GM19468 (cell line): ENCODE measurements at regions not wholly inside any gene's neighbourhood (a gene's known extent, or its start where the extent isn't known, plus 50 kb on each side); places are given as distances from the start of the nearest gene placed in this dataset.

Experiments
- ATAC-seq: cut with Tn5 transposase; IDR thresholded peaks from one replicate; pipeline ENCODE4 v1.9.1; 2021; ENCODE audit warnings: mild to moderate bottlenecking, moderate library complexity, moderate number of reproducible peaks; ENCODE audit not compliant: unreplicated experiment; ENCODE audit errors: extremely low read depth

- no peak for ATAC-seq
Measured at GRCh38 chr16:79283578-79283977, 317.0 kb downstream of the MAF start.

DNA sequence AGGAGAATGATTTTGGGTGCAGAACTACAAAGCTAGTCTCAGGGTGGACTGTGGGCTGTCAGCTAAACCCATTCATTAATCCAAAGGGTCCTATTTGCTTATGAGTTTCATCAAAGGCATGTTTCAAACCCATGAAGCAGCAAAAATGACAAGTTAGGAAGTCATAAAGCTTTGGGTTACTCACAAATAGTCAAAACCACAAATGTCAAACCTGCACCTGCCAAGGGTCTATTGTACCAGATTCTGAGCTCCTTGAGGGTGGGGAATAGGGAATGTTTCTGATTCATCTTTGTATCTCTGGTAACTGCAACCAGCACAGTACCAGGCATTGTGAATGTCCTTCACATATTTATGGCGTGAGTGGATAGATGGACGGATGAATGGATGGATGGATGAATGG, 317.7 kb downstream of the MAF start:
- no peak for ATAC-seq

DNA sequence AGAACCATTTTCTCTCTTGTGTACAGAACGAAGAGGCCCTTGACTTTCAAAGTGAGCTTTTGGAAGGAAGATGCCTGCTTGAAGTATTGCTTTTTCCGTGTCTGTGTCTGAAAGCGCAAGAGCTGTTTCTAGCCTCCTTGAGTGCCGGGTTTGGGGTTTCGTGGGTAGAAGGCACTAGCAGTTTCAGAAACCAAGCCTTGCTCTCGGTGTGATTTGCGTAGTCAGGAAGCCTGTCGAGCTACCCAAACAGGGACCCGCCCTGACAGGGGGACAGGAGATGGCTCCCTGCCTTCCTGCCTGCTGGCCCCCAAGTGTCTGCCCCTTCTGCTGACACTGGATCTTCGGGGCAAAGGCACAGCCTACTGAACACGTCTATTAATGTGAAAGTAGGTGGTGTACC, 322.0 kb downstream of the MAF start:
- ATAC-seq = no peak

DNA sequence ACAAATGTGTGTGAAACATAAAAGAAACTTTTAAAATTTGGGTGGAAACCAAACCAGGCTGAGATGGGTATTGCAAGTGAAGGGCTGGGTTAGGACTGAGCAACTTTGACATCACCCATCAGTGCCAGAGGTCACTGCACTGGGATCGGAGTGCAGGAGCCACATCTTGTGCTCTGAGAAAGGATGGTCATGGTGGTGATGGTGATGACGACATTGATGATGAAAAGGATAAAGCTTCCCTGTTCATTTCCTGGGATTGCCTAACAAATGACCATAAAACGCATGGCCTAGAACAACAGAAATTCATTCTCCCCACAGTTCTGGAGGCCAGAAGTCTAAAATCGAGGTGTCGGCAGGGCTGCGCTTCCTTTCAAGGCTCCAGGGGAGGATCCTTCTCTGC, 324.0 kb downstream of the MAF start:
- no peak for ATAC-seq

GRCh38 chr16:79274264-79274663, 326.3 kb downstream of the MAF start:
- ATAC-seq = no peak

DNA sequence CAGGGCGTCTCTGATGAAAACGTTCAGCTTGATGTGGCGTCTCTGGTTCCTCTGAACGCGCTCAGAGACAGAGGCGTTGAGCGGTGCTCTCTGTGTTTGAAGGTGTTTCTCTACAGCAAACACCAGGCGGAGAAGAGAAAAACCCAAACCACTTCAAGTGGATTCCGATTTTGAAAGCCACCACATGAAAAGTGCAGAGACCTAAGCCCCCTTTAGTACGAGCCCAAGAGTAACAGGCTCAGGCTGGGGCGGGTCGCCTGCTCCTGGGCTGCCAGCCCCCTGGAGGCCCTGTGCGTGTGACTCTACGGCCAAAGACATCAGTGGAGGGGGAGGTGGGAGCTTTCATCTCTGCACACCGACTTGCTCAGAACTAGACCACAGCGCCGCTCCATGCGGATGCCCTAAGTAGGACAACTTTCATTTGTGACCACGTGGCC, 328.4 kb downstream of the MAF start:
- ATAC-seq = no peak

DNA sequence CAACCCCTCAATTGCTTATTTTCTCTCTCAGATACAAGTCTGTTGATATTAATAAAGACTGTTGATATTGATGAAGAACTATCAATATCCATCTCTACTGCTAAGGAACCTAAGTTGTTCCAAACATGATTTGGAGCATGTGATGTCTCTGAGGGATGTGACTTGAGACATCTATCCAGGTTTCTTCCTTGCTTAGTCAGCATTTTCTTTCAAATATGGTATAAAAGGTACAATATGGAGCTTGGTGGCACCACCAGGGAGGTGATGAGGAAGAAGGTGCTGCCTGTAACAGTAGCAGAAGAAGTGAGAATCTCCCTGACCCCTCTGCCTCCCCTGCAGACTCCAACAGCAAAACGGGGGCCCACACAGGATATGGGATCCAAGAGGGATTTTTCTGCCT, 329.0 kb downstream of the MAF start:
- ATAC-seq = no peak

DNA sequence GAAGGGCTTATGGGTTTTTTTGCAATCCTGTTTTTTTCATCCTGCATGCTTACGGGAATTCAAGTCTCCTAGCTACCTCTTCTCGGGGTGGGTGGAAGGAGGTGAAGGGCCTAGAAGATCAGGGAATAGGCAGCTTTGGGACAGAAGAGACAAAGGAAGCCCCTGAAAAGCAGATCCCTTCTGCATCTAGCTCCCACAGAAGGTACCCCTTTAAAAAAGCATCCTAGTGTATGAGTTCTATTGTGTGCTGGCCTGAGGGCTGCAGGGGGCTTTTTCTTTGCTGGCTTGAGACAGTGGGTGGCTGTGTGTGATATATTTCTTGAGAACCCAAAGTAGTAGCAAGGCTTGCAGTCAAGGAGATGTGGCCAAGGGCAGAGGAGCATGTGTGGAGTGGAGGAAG, 330.5 kb downstream of the MAF start:
- ATAC-seq = no peak

GRCh38 chr16:79269211-79269863, 331.2 kb downstream of the MAF start:
- ATAC-seq = peak; percentile 47

DNA sequence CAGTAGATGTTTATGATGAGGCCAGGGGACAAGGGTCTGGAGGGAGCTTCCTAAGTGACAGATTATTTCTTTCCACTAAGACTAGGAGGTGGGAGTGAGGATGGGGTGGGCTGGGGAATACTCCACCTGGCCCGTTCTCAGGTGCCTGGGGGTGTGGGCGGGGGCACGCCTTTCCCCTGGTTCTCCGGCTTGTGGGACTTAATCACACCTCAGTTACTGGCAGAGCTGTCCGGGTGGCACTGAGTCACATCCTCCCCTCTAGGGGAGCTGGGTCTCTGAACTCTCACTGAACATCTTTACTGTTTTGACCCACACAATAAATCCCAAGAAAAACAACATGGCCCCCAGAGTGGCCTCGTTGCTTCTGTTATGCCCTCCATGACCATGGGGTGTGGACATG, 332.8 kb downstream of the MAF start:
- ATAC-seq = no peak

GRCh38 chr16:79267146-79267545, 333.4 kb downstream of the MAF start:
- ATAC-seq = no peak

GRCh38 chr16:79265701-79266100, 334.8 kb downstream of the MAF start:
- no peak for ATAC-seq

DNA sequence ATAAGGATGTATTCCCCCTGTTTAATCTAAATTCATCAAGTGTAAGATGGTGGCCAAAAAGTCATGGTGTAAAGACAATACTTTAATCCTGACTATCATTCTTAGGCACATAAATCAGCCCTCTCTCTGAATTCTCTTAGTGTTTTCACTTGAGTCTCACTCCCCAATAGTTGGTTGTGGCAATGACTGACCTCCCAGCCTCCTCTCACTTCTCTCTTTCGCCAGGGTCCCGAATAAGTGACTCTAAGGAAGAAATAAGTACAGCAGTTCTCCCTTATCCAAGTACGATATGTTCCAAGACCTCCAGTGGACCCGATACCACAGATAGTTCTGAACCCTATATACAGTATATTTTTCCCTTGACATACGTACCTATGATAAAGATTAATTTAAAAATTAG, 335.3 kb downstream of the MAF start:
- no peak for ATAC-seq

DNA sequence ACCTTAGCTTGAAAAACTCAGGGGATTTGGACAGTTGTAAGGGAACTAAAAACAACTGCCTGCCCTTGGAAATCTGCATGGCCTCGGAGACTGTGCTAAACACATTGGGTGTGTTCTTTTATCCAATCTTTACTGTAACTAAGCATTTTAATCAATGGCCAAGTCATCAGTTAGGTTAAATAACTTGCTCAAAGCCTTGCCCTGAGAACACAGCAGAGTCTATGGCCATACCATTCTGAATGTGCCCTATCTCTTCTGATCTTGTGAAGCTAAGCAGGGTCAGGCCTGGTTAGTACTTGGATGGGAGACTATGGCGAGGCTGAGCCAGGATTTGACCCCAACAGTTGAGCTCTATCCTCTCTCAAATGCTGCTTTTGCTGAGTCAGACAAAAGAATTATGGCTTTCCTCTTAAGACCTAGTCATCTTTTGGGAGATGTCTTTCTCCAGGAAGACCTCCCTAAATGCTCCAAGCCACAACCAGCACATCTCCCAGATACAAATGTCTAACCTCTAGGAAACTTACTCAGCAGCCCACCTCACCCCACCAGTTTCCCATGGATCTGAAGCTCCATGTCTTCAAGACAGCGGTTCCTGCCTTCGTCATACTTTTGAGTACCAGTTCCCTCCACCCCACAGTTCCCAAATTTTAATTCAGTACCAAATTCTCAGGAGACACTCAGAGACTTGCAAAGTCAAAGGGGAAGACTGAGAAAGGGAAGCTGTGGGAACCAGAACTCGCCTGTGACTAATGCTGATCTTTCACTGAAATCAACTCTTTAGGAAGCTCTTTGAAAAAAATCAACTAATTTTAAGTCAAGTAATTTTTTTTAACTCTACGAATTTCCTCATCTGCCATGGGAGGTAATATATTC, 336.1 kb downstream of the MAF start:
- ATAC-seq = no peak

- no peak for ATAC-seq
Measured at GRCh38 chr16:79263425-79263824, 337.1 kb downstream of the MAF start.
